NCI-H2196 treated with DMSO at 0.1 percent for 48 hours (cell line): ENCODE measurements at regions not wholly inside any gene's neighbourhood (a gene's known extent, or its start where the extent isn't known, plus 50 kb on each side); places are given as distances from the start of the nearest gene placed in this dataset.
"Not testable (repeated sequence)": the region's sequence is repeated elsewhere in the genome, so short reads cannot be mapped to it uniquely, and the experiment has no call there.

Experiments
- DNase-seq: peaks from one replicate; lab custom pipeline; 2025; ENCODE audit not compliant: unreplicated experiment; lab: John Stamatoyannopoulos, UW

- no peak for DNase-seq
Measured at GRCh38 chr13:34349091-34349722, 531.3 kb downstream of the RFC3 start.

GRCh38 chr13:34350671-34351070, 532.7 kb downstream of the RFC3 start:
- no peak for DNase-seq

GRCh38 chr13:34351134-34351533, 533.2 kb downstream of the RFC3 start:
- DNase-seq: no peak

- no peak for DNase-seq
Measured at GRCh38 chr13:34352958-34353357, 535.0 kb downstream of the RFC3 start.

- no peak for DNase-seq
Measured at GRCh38 chr13:34356686-34357434, 538.9 kb downstream of the RFC3 start.

- DNase-seq: no peak
Measured at GRCh38 chr13:34357435-34358232, 539.7 kb downstream of the RFC3 start.

- no peak for DNase-seq
Measured at GRCh38 chr13:34358811-34359513, 541.0 kb downstream of the RFC3 start.

GRCh38 chr13:34360702-34361101, 542.8 kb downstream of the RFC3 start:
- no peak for DNase-seq

- DNase-seq: no peak
Measured at GRCh38 chr13:34361560-34361959, 543.6 kb downstream of the RFC3 start.

GRCh38 chr13:34363266-34363665, 545.3 kb downstream of the RFC3 start:
- no peak for DNase-seq

- no peak for DNase-seq
Measured at GRCh38 chr13:34364633-34365032, 546.7 kb downstream of the RFC3 start.

- no peak for DNase-seq
Measured at GRCh38 chr13:34369931-34370330, 552.0 kb downstream of the RFC3 start.

GRCh38 chr13:34371108-34371507, 553.2 kb downstream of the RFC3 start:
- DNase-seq: no peak

GRCh38 chr13:34371645-34372395, 553.9 kb downstream of the RFC3 start:
- no peak for DNase-seq

- DNase-seq: no peak
Measured at GRCh38 chr13:34372581-34372980, 554.6 kb downstream of the RFC3 start.

- no peak for DNase-seq
Measured at GRCh38 chr13:34376483-34376882, 558.5 kb downstream of the RFC3 start.

- no peak for DNase-seq
Measured at GRCh38 chr13:34381228-34381627, 560.8 kb upstream of the NBEA start.

GRCh38 chr13:34383728-34384127, 558.3 kb upstream of the NBEA start:
- DNase-seq: no peak

GRCh38 chr13:34386229-34386628, 555.8 kb upstream of the NBEA start:
- DNase-seq: not testable (repeated sequence)

GRCh38 chr13:34391076-34391475, 551.0 kb upstream of the NBEA start:
- DNase-seq: no peak

GRCh38 chr13:34401696-34402095, 540.4 kb upstream of the NBEA start:
- no peak for DNase-seq
